HCT116 (cell line): ENCODE measurements at regions not wholly inside any gene's neighbourhood (a gene's known extent, or its start where the extent isn't known, plus 50 kb on each side); places are given as distances from the start of the nearest gene placed in this dataset.
A peak's percentile ranks its signal among the peaks of the same experiment; 100 is the strongest.

Experiments
- ATAC-seq: fragments of 200-7000 bp; cut with Tn5 transposase; 2 replicates; pipeline ENCODE4 v1.9.1; 2020; ENCODE audit warnings: mild to moderate bottlenecking, moderate library complexity
- BruUV-seq: library from RNA; stranded (reverse); fragments of 400-500 nt; replicated peaks from 2 replicates; lab custom pipeline; 2021; lab: Mats Ljungman, UMichigan
- CTCF ChIA-PET: fragments of 300-600 bp; sonication (Branson Sonifier 250); formaldehyde crosslinking; loops from one replicate; lab custom pipeline; 2021; ENCODE audit warnings: antibody characterized with exemption; lab: Charles Lee
- POLR2A ChIA-PET: fragments of 300-600, 350-600 bp; sonication (Branson Sonifier 250); formaldehyde crosslinking; loops from one replicate; lab custom pipeline; 2021; ENCODE audit warnings: antibody characterized with exemption; lab: Charles Lee
- RAD21 ChIA-PET, 2 experiments: fragments of 300-600 bp; sonication (Branson Sonifier 250); formaldehyde crosslinking; loops; one replicate each; lab custom pipeline; 2023; ENCODE audit warnings: low total read pairs in 2 of 2; ENCODE audit not compliant: uncharacterized antibody in 2 of 2, unreplicated experiment in 2 of 2, low non-redundant PET in 1 of 2; lab: Charles Lee
- DNase-seq: peaks from one replicate; pipeline ENCODE4 v3.0.0-alpha.2; 2010; ENCODE audit warnings: low read depth, low spot score
- H2AFZ ChIP-seq: fragments of 200-600 bp; shearing (Covaris generic), sonication (generic); 2 replicates; pipeline ENCODE4 v1.6.1; 2017; ENCODE audit warnings: low read depth, mixed run types, mixed read lengths, antibody characterized with exemption, low read length; ENCODE audit not compliant: poor library complexity, severe bottlenecking
- H3K27ac ChIP-seq: 2 replicates; pipeline ENCODE4 v1.5.1; 2012; ENCODE audit warnings: low read depth, low read length
- H3K27me3 ChIP-seq: fragments of 200-600 bp; sonication (generic); 2 replicates; pipeline ENCODE4 v1.6.1; 2016; ENCODE audit warnings: mixed run types, low read length, mixed read lengths; ENCODE audit not compliant: insufficient read depth
- H3K36me3 ChIP-seq, 2 experiments: fragments of 200-500 bp in 1 of 2; fragments of 200-600 bp in 1 of 2; sonication (Bioruptor generic) in 1 of 2; sonication (generic) in 1 of 2; 2 replicates each; pipeline versions ENCODE4 v1.5.1 to v1.6.1; 2014 to 2016; ENCODE audit warnings: low read length in 2 of 2, inconsistent platforms in 1 of 2, mixed read lengths in 1 of 2, mixed run types in 1 of 2; ENCODE audit not compliant: insufficient read depth in 2 of 2, control insufficient read depth in 1 of 2
- H3K4me1 ChIP-seq, 2 experiments: fragments of 200-600 bp in 1 of 2; sonication (generic) in 1 of 2; 2 replicates each; pipeline versions ENCODE4 v1.5.1 to v1.6.1; 2012 to 2017; ENCODE audit warnings: low read length in 2 of 2, inconsistent platforms in 1 of 2, mild to moderate bottlenecking in 1 of 2, mixed read lengths in 1 of 2, mixed run types in 1 of 2, moderate library complexity in 1 of 2; ENCODE audit not compliant: insufficient read depth in 2 of 2, control insufficient read depth in 1 of 2
- H3K4me2 ChIP-seq: fragments of 200-600 bp; sonication (generic); 2 replicates; pipeline ENCODE4 v1.6.1; 2017; ENCODE audit warnings: mixed run types, low read length, mixed read lengths
- H3K4me3 ChIP-seq, 2 experiments: fragments of 200-600 bp in 1 of 2; sonication (generic) in 1 of 2; replicated peaks in 1 of 2; 2 replicates each; pipeline ENCODE4 v1.5.1; 2011 to 2016; ENCODE audit warnings: low read length in 2 of 2, control low read depth in 1 of 2, low read depth in 1 of 2, mild to moderate bottlenecking in 1 of 2, mixed read lengths in 1 of 2, mixed run types in 1 of 2
- H3K79me2 ChIP-seq: fragments of 200-600 bp; sonication (generic); 2 replicates; pipeline ENCODE4 v1.6.1; 2017; ENCODE audit warnings: mild to moderate bottlenecking, mixed run types, low read length, moderate library complexity, mixed read lengths; ENCODE audit not compliant: insufficient read depth
- H3K9ac ChIP-seq: fragments of 200-600 bp; sonication (generic); 2 replicates; pipeline ENCODE4 v1.6.1; 2016; ENCODE audit warnings: low read length, mixed read lengths
- H3K9me2 ChIP-seq: fragments of 200-600 bp; sonication (generic), shearing (Covaris generic); 2 replicates; pipeline ENCODE4 v1.6.1; 2017; ENCODE audit warnings: mixed run types, mild to moderate bottlenecking, moderate library complexity; ENCODE audit not compliant: insufficient read depth
- H3K9me3 ChIP-seq, 2 experiments: fragments of 200-500 bp in 1 of 2; fragments of 200-600 bp in 1 of 2; sonication (Bioruptor generic) in 1 of 2; sonication (generic) in 1 of 2; 2 replicates each; pipeline ENCODE4 v1.6.1; 2014 to 2017; ENCODE audit warnings: low read length in 2 of 2, mixed read lengths in 2 of 2, inconsistent platforms in 1 of 2, low read depth in 1 of 2, mild to moderate bottlenecking in 1 of 2, mixed run types in 1 of 2, moderate library complexity in 1 of 2; ENCODE audit not compliant: control insufficient read depth in 1 of 2, insufficient read depth in 1 of 2
- H4K20me1 ChIP-seq: fragments of 200-600 bp; sonication (generic), shearing (Covaris generic); 2 replicates; pipeline ENCODE4 v1.6.1; 2017; ENCODE audit warnings: mixed run types, mild to moderate bottlenecking, moderate library complexity; ENCODE audit not compliant: insufficient read depth
- ATF3 ChIP-seq: IDR thresholded peaks from 2 replicates; pipeline ENCODE4 v1.6.1; 2012
- CBX3 ChIP-seq: IDR thresholded peaks from 2 replicates; pipeline ENCODE4 v1.6.1; 2012; ENCODE audit warnings: low read depth
- CTCF ChIP-seq, 3 experiments: fragments of 200-600 bp in 1 of 3; sonication (generic) in 1 of 3; IDR thresholded peaks in 2 of 3; conservative IDR thresholded peaks in 1 of 3; 2 replicates each; pipeline ENCODE4 v1.5.1; 2012 to 2017; ENCODE audit warnings: low read depth in 2 of 3, low read length in 2 of 3, antibody characterized with exemption in 1 of 3, borderline replicate concordance in 1 of 3, control low read depth in 1 of 3, mild to moderate bottlenecking in 1 of 3, mixed read lengths in 1 of 3, mixed run types in 1 of 3, moderate library complexity in 1 of 3; ENCODE audit not compliant: insufficient read depth in 1 of 3
- EZH2 ChIP-seq: fragments of 200-600 bp; sonication (generic); IDR thresholded peaks from 2 replicates; pipeline ENCODE4 v1.6.1; 2017; ENCODE audit warnings: antibody characterized with exemption, mixed run types
- EZH2phosphoT487 ChIP-seq: fragments of 200-600 bp; IDR thresholded peaks from 2 replicates; pipeline ENCODE4 v1.6.1; 2018; ENCODE audit warnings: antibody characterized with exemption, borderline replicate concordance
- RAD21 ChIP-seq: IDR thresholded peaks from 2 replicates; pipeline ENCODE4 v1.6.1; 2012; ENCODE audit warnings: low read depth, mild to moderate bottlenecking
- REST ChIP-seq: IDR thresholded peaks from 2 replicates; pipeline ENCODE4 v1.6.1; 2012; ENCODE audit warnings: low read depth
- SIN3A ChIP-seq: IDR thresholded peaks from 2 replicates; pipeline ENCODE4 v1.6.1; 2012; ENCODE audit warnings: low read depth
- TCF7L2 ChIP-seq: IDR thresholded peaks from 2 replicates; pipeline ENCODE4 v1.7.0; 2011; ENCODE audit warnings: borderline replicate concordance, inconsistent platforms; ENCODE audit not compliant: insufficient read depth, insufficient read length; ENCODE audit errors: extremely low read depth
- ZFX ChIP-seq: fragments of 450-650 bp; IDR thresholded peaks from 2 replicates; pipeline ENCODE4 v1.6.1; 2017
- ZNF274 ChIP-seq: fragments of 200-500 bp; sonication (Bioruptor generic); IDR thresholded peaks from 2 replicates; pipeline ENCODE4 v1.6.1; 2014; ENCODE audit warnings: mild to moderate bottlenecking, low read depth, low read length, inconsistent platforms
- intact Hi-C: fragments of 100-400 bp; cut with micrococcal nuclease; formaldehyde crosslinking; loops from 2 replicates; pipeline ENCODE4 v1.10.0; 2022
- TF ChIP-seq, protein P1 (sequence below): IDR thresholded peaks from 2 replicates; pipeline ENCODE4 v1.6.1; 2011; ENCODE audit warnings: mild to moderate bottlenecking, low read length, moderate library complexity; ENCODE audit not compliant: insufficient replicate concordance; ENCODE audit errors: extremely low read depth
- TF ChIP-seq, protein P2 (sequence below): IDR thresholded peaks from 2 replicates; pipeline ENCODE4 v1.6.1; 2012

DNA sequence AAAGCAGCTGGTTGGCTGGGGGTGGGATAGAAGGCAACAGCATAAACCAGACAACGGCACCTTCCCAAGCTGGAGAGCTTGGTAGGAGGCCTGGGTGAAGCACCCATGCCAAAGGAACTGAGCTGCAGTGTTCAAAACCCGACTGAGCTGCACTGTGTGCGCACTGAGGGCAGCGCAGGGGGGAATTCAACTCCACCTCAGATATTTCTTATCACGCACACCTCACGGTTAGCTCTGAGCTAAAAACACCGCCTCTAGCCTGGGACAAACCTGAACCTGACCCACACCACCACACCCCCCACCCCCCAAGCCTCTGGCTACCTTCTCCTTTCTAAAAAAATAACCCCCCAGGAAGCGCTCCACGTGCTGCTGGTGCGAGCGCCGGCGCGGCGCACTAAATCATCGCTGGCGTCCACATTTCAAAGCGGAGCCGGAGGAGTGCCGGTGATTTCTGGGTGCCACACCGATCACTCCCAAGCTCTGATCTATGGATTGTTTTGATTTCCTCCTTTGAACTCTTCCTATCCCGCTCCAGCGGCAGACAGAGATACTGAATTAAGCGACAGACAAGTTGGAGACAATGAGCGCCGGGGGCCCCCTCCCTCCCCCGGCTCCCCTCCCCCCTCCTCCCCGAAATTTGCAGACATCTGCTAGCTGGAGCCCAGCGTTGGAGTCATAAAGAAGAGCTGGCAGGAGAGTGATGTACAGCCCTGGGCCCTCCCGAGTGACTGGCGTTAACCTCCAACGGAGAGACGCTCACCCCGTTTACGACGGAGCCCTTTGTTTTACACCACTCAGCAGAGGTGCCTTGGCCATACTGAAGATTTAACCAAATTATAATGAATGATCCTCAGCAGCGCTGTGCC lies 85.0 kb downstream of the NOG start:
- H3K27ac ChIP-seq = no peak overlapping the region
- H3K27me3 ChIP-seq = peaks cover 12% of the 10 kb centered on the region; the same call in 1 of the 2 replicates
- H3K9me3 ChIP-seq = no peaks in the 10 kb centered on the region
- TF ChIP-seq REST (no peak), TCF7L2 (no peak), CBX3 (no peak), EZH2phosphoT487 (no peak), ZNF274 (no peak), ZFX (no peak), SIN3A (no peak), CTCF (IDR thresholded peaks at IDR 0.05 in 2 of 3, conservative IDR thresholded peaks at IDR 0.05 in 1 of 3; ENCODE audit: borderline replicate concordance in 1 of 3, insufficient read depth in 1 of 3, low read depth in 2 of 3, low read length in 2 of 3) (no peak), ATF3 (no peak), RAD21 (no peak), EZH2 (no peak)
- TF ChIP-seq, protein P1, sequence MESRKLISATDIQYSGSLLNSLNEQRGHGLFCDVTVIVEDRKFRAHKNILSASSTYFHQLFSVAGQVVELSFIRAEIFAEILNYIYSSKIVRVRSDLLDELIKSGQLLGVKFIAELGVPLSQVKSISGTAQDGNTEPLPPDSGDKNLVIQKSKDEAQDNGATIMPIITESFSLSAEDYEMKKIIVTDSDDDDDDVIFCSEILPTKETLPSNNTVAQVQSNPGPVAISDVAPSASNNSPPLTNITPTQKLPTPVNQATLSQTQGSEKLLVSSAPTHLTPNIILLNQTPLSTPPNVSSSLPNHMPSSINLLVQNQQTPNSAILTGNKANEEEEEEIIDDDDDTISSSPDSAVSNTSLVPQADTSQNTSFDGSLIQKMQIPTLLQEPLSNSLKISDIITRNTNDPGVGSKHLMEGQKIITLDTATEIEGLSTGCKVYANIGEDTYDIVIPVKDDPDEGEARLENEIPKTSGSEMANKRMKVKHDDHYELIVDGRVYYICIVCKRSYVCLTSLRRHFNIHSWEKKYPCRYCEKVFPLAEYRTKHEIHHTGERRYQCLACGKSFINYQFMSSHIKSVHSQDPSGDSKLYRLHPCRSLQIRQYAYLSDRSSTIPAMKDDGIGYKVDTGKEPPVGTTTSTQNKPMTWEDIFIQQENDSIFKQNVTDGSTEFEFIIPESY = no peak
- TF ChIP-seq, protein P2, sequence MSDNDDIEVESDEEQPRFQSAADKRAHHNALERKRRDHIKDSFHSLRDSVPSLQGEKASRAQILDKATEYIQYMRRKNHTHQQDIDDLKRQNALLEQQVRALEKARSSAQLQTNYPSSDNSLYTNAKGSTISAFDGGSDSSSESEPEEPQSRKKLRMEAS = no peak
- TF ChIP-seq, all 23 proteins: peak for 0
- BruUV-seq = no TSS peak
- POLR2A ChIA-PET = interaction anchor here (0.6 kb wide), 1 partner anchor 21 kb away, joined by 3 read pairs; no protein-coding TSS in a partner anchor
- Histone ChIP-seq H3K4me2 (peak overlapping the region; percentile 42), H3K36me3 (no peaks in the 10 kb centered on the region), H2AFZ (peak overlapping the region; percentile 86), H3K4me1 (peaks cover 10 to 39% of the 10 kb centered on the region in 2 experiments; a peak in 3 of 4 replicates), H3K9me2 (no peaks in the 10 kb centered on the region), H4K20me1 (no peaks in the 10 kb centered on the region), H3K79me2 (no peaks in the 10 kb centered on the region), H3K9ac (no peak overlapping the region), H3K4me3 (no peak overlapping the region)
- intact Hi-C loops = loop anchor here (1.0 kb wide), 1 partner anchor 86 kb away; no protein-coding TSS in a partner anchor
- no peak for DNase-seq
- RAD21 ChIA-PET = interaction anchor here in 1 of 2 experiments (2.0 kb wide), 1 partner anchor 37 kb away, joined by 9 read pairs; no protein-coding TSS in a partner anchor
- CTCF ChIA-PET = interaction anchor here (0.6 to 4.1 kb wide), 6 partner anchors 24 to 272 kb away, joined by 3 to 30 read pairs (median 4); no protein-coding TSS in a partner anchor
- no peak; the same call in 1 of the 2 replicates for ATAC-seq
